DND-41 (cell line): ENCODE measurements at regions not wholly inside any gene's neighbourhood (a gene's known extent, or its start where the extent isn't known, plus 50 kb on each side); places are given as distances from the start of the nearest gene placed in this dataset.

Experiments
- CTCF ChIP-seq: IDR thresholded peaks from 2 replicates; pipeline ENCODE4 v1.5.1; 2012; ENCODE audit warnings: borderline replicate concordance, low read length, moderate library complexity, mild to moderate bottlenecking; ENCODE audit not compliant: poor library complexity, severe bottlenecking; ENCODE audit errors: extremely low read depth
- EZH2 ChIP-seq: IDR thresholded peaks from 3 replicates; pipeline ENCODE4 v1.6.1; 2012; ENCODE audit warnings: borderline replicate concordance, low read depth, mild to moderate bottlenecking, moderate library complexity, low read length, inconsistent platforms; ENCODE audit not compliant: severe bottlenecking

- no peak for TF ChIP-seq CTCF
- TF ChIP-seq EZH2, result no peak
Observed at GRCh38 chr14:80325112-80325511, 113.8 kb upstream of the DIO2 start.
